ENCODE measurements at regions not wholly inside any gene's neighbourhood (a gene's known extent, or its start where the extent isn't known, plus 50 kb on each side); places are given as distances from the start of the nearest gene placed in this dataset.

- Histone ChIP-seq H3K27me3 (ENCODE audit: control insufficient read depth in 1 of 2, insufficient read depth in 2 of 2, low read length in 2 of 2) (no peaks in the 10 kb centered on the region), H3K27ac (ENCODE audit: low read depth in 2 of 2, low read length in 1 of 2) (peak overlapping the region in 1 of 2 donors; percentile 19), H3K4me3 (ENCODE audit: low read depth in 1 of 2, low read length in 2 of 2) (no peak overlapping the region), H3K9me3 (ENCODE audit: control insufficient read depth in 2 of 2, insufficient read depth in 1 of 2, low read depth in 1 of 2, low read length in 1 of 2) (no peaks in the 10 kb centered on the region), H3K36me3 (ENCODE audit: control insufficient read depth in 2 of 2, insufficient read depth in 2 of 2, low read length in 1 of 2) (no peaks in the 10 kb centered on the region), H3K4me1 (ENCODE audit: control insufficient read depth in 2 of 2, insufficient read depth in 2 of 2, low read length in 1 of 2) (peaks cover 2 to 3% of the 10 kb centered on the region in 2 donors)
- WGBS, 2 donors, result 33 to 51% methylated on average over 1 of the region's 1 CpG
These were observed 343.2 kb downstream of the KCNRG start for GRCh38 chr13:50358231-50359040.

- H3K4me1 ChIP-seq (ENCODE audit: control insufficient read depth in 2 of 2, insufficient read depth in 2 of 2, low read length in 1 of 2), result peaks cover 2 to 3% of the 10 kb centered on the region in 2 donors
- 88 to 90% methylated on average over 3 of the region's 3 CpGs for WGBS, 2 donors
- H3K4me3 ChIP-seq (ENCODE audit: low read depth in 1 of 2, low read length in 2 of 2), result no peak overlapping the region
- H3K27me3 ChIP-seq (ENCODE audit: control insufficient read depth in 1 of 2, insufficient read depth in 2 of 2, low read length in 2 of 2), result no peaks in the 10 kb centered on the region
- H3K9me3 ChIP-seq (ENCODE audit: control insufficient read depth in 2 of 2, insufficient read depth in 1 of 2, low read depth in 1 of 2, low read length in 1 of 2), result no peaks in the 10 kb centered on the region
- no peak overlapping the region for H3K27ac ChIP-seq (ENCODE audit: low read depth in 2 of 2, low read length in 1 of 2)
- H3K36me3 ChIP-seq (ENCODE audit: control insufficient read depth in 2 of 2, insufficient read depth in 2 of 2, low read length in 1 of 2), result no peaks in the 10 kb centered on the region
These were observed 343.8 kb downstream of the KCNRG start for GRCh38 chr13:50359041-50359367.

GRCh38 chr13:50359779-50360178 lies 344.5 kb downstream of the KCNRG start:
- Histone ChIP-seq H3K9me3 (ENCODE audit: control insufficient read depth in 2 of 2, insufficient read depth in 1 of 2, low read depth in 1 of 2, low read length in 1 of 2) (no peaks in the 10 kb centered on the region), H3K27me3 (ENCODE audit: control insufficient read depth in 1 of 2, insufficient read depth in 2 of 2, low read length in 2 of 2) (no peaks in the 10 kb centered on the region), H3K4me3 (ENCODE audit: low read depth in 1 of 2, low read length in 2 of 2) (no peak overlapping the region), H3K4me1 (ENCODE audit: control insufficient read depth in 2 of 2, insufficient read depth in 2 of 2, low read length in 1 of 2) (peaks cover 2 to 3% of the 10 kb centered on the region in 2 donors), H3K36me3 (ENCODE audit: control insufficient read depth in 2 of 2, insufficient read depth in 2 of 2, low read length in 1 of 2) (no peaks in the 10 kb centered on the region), H3K27ac (ENCODE audit: low read depth in 2 of 2, low read length in 1 of 2) (no peak overlapping the region)
- 83 to 87% methylated on average over 8 of the region's 8 CpGs for WGBS, 2 donors

- H3K27me3 ChIP-seq (ENCODE audit: control insufficient read depth in 1 of 2, insufficient read depth in 2 of 2, low read length in 2 of 2), result no peaks in the 10 kb centered on the region
- H3K27ac ChIP-seq (ENCODE audit: low read depth in 2 of 2, low read length in 1 of 2), result no peak overlapping the region
- H3K9me3 ChIP-seq (ENCODE audit: control insufficient read depth in 2 of 2, insufficient read depth in 1 of 2, low read depth in 1 of 2, low read length in 1 of 2), result no peaks in the 10 kb centered on the region
- H3K4me3 ChIP-seq (ENCODE audit: low read depth in 1 of 2, low read length in 2 of 2), result no peak overlapping the region
- WGBS, 2 donors, result 83 to 84% methylated on average over 2 of the region's 2 CpGs
- H3K36me3 ChIP-seq (ENCODE audit: control insufficient read depth in 2 of 2, insufficient read depth in 2 of 2, low read length in 1 of 2), result no peaks in the 10 kb centered on the region
- peaks cover 2 to 3% of the 10 kb centered on the region in 2 donors for H3K4me1 ChIP-seq (ENCODE audit: control insufficient read depth in 2 of 2, insufficient read depth in 2 of 2, low read length in 1 of 2)
These were observed 345.4 kb downstream of the KCNRG start for GRCh38 chr13:50360637-50361036.

GRCh38 chr13:50361282-50361681 lies 346.0 kb downstream of the KCNRG start:
- H3K4me3 ChIP-seq (ENCODE audit: low read depth in 1 of 2, low read length in 2 of 2), result no peak overlapping the region
- H3K27me3 ChIP-seq (ENCODE audit: control insufficient read depth in 1 of 2, insufficient read depth in 2 of 2, low read length in 2 of 2), result no peaks in the 10 kb centered on the region
- H3K27ac ChIP-seq (ENCODE audit: low read depth in 2 of 2, low read length in 1 of 2), result no peak overlapping the region
- H3K4me1 ChIP-seq (ENCODE audit: control insufficient read depth in 2 of 2, insufficient read depth in 2 of 2, low read length in 1 of 2), result peaks cover 2 to 3% of the 10 kb centered on the region in 2 donors
- 27 to 34% methylated on average over 3 of the region's 3 CpGs for WGBS, 2 donors
- H3K9me3 ChIP-seq (ENCODE audit: control insufficient read depth in 2 of 2, insufficient read depth in 1 of 2, low read depth in 1 of 2, low read length in 1 of 2), result no peaks in the 10 kb centered on the region
- H3K36me3 ChIP-seq (ENCODE audit: control insufficient read depth in 2 of 2, insufficient read depth in 2 of 2, low read length in 1 of 2), result no peaks in the 10 kb centered on the region

GRCh38 chr13:50365408-50366391 lies 350.5 kb downstream of the KCNRG start:
- peak overlapping the region; percentile 21 to 30 for H3K27ac ChIP-seq (ENCODE audit: low read depth in 2 of 2, low read length in 1 of 2)
- H3K4me3 ChIP-seq (ENCODE audit: low read depth in 1 of 2, low read length in 2 of 2), result no peak overlapping the region
- 48 to 52% methylated on average over 10 of the region's 10 CpGs for WGBS, 2 donors
- no peaks in the 10 kb centered on the region for H3K4me1 ChIP-seq (ENCODE audit: control insufficient read depth in 2 of 2, insufficient read depth in 2 of 2, low read length in 1 of 2)
- H3K36me3 ChIP-seq (ENCODE audit: control insufficient read depth in 2 of 2, insufficient read depth in 2 of 2, low read length in 1 of 2), result no peaks in the 10 kb centered on the region
- no peaks in the 10 kb centered on the region for H3K27me3 ChIP-seq (ENCODE audit: control insufficient read depth in 1 of 2, insufficient read depth in 2 of 2, low read length in 2 of 2)
- no peaks in the 10 kb centered on the region for H3K9me3 ChIP-seq (ENCODE audit: control insufficient read depth in 2 of 2, insufficient read depth in 1 of 2, low read depth in 1 of 2, low read length in 1 of 2)

- no peaks in the 10 kb centered on the region for H3K9me3 ChIP-seq (ENCODE audit: control insufficient read depth in 2 of 2, insufficient read depth in 1 of 2, low read depth in 1 of 2, low read length in 1 of 2)
- no peaks in the 10 kb centered on the region for H3K4me1 ChIP-seq (ENCODE audit: control insufficient read depth in 2 of 2, insufficient read depth in 2 of 2, low read length in 1 of 2)
- H3K27ac ChIP-seq (ENCODE audit: low read depth in 2 of 2, low read length in 1 of 2), result peak overlapping the region in 1 of 2 donors; percentile 21
- H3K4me3 ChIP-seq (ENCODE audit: low read depth in 1 of 2, low read length in 2 of 2), result no peak overlapping the region
- H3K36me3 ChIP-seq (ENCODE audit: control insufficient read depth in 2 of 2, insufficient read depth in 2 of 2, low read length in 1 of 2), result no peaks in the 10 kb centered on the region
- H3K27me3 ChIP-seq (ENCODE audit: control insufficient read depth in 1 of 2, insufficient read depth in 2 of 2, low read length in 2 of 2), result no peaks in the 10 kb centered on the region
- WGBS, 2 donors, result 63 to 71% methylated on average over 6 of the region's 6 CpGs
These were observed 351.4 kb downstream of the KCNRG start for GRCh38 chr13:50366488-50367174.

- H3K36me3 ChIP-seq (ENCODE audit: control insufficient read depth in 2 of 2, insufficient read depth in 2 of 2, low read length in 1 of 2), result no peaks in the 10 kb centered on the region
- no peak overlapping the region for H3K4me3 ChIP-seq (ENCODE audit: low read depth in 1 of 2, low read length in 2 of 2)
- H3K27ac ChIP-seq (ENCODE audit: low read depth in 2 of 2, low read length in 1 of 2), result no peak overlapping the region
- no peaks in the 10 kb centered on the region for H3K9me3 ChIP-seq (ENCODE audit: control insufficient read depth in 2 of 2, insufficient read depth in 1 of 2, low read depth in 1 of 2, low read length in 1 of 2)
- no peaks in the 10 kb centered on the region for H3K4me1 ChIP-seq (ENCODE audit: control insufficient read depth in 2 of 2, insufficient read depth in 2 of 2, low read length in 1 of 2)
- 94 to 97% methylated on average over 2 of the region's 2 CpGs for WGBS, 2 donors
- H3K27me3 ChIP-seq (ENCODE audit: control insufficient read depth in 1 of 2, insufficient read depth in 2 of 2, low read length in 2 of 2), result no peaks in the 10 kb centered on the region
These were observed 354.4 kb downstream of the KCNRG start for GRCh38 chr13:50369646-50370045.

GRCh38 chr13:50370303-50370950 lies 355.2 kb downstream of the KCNRG start:
- H3K4me1 ChIP-seq (ENCODE audit: control insufficient read depth in 2 of 2, insufficient read depth in 2 of 2, low read length in 1 of 2), result no peaks in the 10 kb centered on the region
- H3K4me3 ChIP-seq (ENCODE audit: low read depth in 1 of 2, low read length in 2 of 2), result no peak overlapping the region
- no peaks in the 10 kb centered on the region for H3K9me3 ChIP-seq (ENCODE audit: control insufficient read depth in 2 of 2, insufficient read depth in 1 of 2, low read depth in 1 of 2, low read length in 1 of 2)
- 68 to 77% methylated on average over 5 of the region's 5 CpGs for WGBS, 2 donors
- H3K27me3 ChIP-seq (ENCODE audit: control insufficient read depth in 1 of 2, insufficient read depth in 2 of 2, low read length in 2 of 2), result no peaks in the 10 kb centered on the region
- no peak overlapping the region for H3K27ac ChIP-seq (ENCODE audit: low read depth in 2 of 2, low read length in 1 of 2)
- no peaks in the 10 kb centered on the region for H3K36me3 ChIP-seq (ENCODE audit: control insufficient read depth in 2 of 2, insufficient read depth in 2 of 2, low read length in 1 of 2)
